ENCODE measurements at regions not wholly inside any gene's neighbourhood (a gene's known extent, or its start where the extent isn't known, plus 50 kb on each side); places are given as distances from the start of the nearest gene placed in this dataset.

DNA sequence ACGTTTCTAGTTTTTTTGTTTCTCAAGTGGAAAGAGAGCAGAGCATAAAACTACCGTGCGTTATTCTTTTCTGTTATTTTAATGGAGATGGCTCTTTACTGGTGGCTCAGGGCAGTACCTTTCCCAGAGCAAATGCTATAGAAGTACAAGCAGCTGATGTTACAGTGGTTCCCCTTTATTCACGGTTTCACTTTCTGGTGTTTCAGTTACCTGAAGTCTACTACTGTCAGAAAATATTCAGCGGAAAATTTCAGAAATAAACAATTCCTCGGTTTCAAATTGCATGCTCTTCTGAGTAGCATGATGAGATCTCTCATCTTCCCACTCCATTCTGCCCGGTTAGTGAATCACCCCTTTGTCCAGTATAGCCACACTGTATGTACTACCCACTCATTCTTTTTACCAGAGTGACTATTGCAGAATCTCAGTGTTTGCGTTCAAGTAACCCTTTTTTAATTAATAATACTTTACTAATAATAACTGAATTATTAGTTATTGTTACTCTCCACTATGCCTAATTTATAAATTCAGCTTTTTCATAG, 597.5 kb upstream of the ROBO2 start:
- TF ChIP-seq, protein P1, sequence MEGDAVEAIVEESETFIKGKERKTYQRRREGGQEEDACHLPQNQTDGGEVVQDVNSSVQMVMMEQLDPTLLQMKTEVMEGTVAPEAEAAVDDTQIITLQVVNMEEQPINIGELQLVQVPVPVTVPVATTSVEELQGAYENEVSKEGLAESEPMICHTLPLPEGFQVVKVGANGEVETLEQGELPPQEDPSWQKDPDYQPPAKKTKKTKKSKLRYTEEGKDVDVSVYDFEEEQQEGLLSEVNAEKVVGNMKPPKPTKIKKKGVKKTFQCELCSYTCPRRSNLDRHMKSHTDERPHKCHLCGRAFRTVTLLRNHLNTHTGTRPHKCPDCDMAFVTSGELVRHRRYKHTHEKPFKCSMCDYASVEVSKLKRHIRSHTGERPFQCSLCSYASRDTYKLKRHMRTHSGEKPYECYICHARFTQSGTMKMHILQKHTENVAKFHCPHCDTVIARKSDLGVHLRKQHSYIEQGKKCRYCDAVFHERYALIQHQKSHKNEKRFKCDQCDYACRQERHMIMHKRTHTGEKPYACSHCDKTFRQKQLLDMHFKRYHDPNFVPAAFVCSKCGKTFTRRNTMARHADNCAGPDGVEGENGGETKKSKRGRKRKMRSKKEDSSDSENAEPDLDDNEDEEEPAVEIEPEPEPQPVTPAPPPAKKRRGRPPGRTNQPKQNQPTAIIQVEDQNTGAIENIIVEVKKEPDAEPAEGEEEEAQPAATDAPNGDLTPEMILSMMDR (IDR thresholded peaks at IDR 0.05; ENCODE audit: borderline replicate concordance, control extremely low read depth, extremely low read depth, insufficient read depth, missing control alignments) = no peak
- no peak for DNase-seq (ENCODE audit: low spot score)
- in situ Hi-C loops (cut with MboI; ENCODE audit: low sequenced_read_pairs, unreplicated experiment) = no loop called here

DNA sequence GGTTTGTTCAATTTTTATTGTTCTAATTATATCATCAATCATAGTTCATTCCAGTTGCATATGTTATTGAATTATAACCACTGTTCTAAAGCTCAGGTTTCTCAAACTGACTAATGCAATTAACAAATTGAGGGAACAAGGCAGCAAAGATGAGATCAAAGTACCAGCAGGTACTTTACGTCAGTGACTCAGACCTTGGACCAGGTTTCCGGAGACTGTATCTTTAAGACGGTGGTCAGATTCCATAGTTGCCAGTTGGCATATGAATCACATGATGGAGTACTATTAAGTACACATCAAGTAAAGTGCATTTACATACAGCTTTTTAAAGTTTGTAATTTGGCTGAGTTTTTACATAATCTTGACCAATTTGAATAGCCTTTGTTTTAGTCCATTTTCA, 583.6 kb upstream of the ROBO2 start:
- in situ Hi-C loops (cut with MboI; ENCODE audit: low sequenced_read_pairs, unreplicated experiment) = no loop called here
- no peak for DNase-seq (ENCODE audit: low spot score)
- TF ChIP-seq, protein P1 (IDR thresholded peaks at IDR 0.05; ENCODE audit: borderline replicate concordance, control extremely low read depth, extremely low read depth, insufficient read depth, missing control alignments) = no peak

DNA sequence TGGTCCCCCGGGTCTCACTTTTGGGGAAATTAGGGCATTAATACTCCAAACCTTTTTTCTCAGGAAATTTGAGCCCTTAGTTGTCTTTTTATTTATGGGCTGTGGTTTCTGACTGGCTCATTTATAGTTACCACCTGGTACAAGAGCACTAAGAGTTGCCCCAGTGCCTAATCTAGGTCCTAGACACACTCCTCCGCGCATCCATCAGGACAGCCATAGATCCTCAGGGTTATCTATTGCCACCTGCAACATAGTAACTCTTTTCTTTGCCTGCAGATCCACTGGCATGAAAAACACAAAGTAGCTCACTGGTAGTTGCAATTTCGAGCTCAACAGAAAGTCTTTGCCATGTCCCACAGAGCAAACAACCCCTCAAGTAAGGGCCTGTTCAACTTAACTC, 576.4 kb upstream of the ROBO2 start:
- TF ChIP-seq, protein P1 (IDR thresholded peaks at IDR 0.05; ENCODE audit: borderline replicate concordance, control extremely low read depth, extremely low read depth, insufficient read depth, missing control alignments) = no peak
- DNase-seq (ENCODE audit: low spot score) = no peak
- in situ Hi-C loops (cut with MboI; ENCODE audit: low sequenced_read_pairs, unreplicated experiment) = no loop called here

DNA sequence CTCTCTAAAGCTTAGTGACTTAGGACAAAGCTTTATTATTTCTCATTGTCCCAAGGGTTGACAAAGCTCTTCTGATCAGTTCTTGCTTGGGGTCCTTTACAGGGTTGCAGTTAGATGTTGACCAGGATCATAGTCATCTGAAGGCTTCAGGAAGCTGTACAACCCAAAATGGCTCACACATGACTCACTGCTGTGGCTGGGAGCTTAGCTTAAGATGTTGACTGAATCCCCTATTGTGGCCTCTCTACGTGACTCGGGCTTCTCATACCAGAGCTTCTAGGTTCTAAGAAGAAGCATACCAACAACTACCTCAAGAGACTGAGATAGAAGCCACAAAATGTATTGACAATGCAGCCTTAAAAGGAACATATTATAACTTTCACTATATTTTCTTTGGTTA, 569.6 kb upstream of the ROBO2 start:
- TF ChIP-seq, protein P1 (IDR thresholded peaks at IDR 0.05; ENCODE audit: borderline replicate concordance, control extremely low read depth, extremely low read depth, insufficient read depth, missing control alignments) = no peak
- in situ Hi-C loops (cut with MboI; ENCODE audit: low sequenced_read_pairs, unreplicated experiment) = no loop called here
- DNase-seq (ENCODE audit: low spot score) = no peak

DNA sequence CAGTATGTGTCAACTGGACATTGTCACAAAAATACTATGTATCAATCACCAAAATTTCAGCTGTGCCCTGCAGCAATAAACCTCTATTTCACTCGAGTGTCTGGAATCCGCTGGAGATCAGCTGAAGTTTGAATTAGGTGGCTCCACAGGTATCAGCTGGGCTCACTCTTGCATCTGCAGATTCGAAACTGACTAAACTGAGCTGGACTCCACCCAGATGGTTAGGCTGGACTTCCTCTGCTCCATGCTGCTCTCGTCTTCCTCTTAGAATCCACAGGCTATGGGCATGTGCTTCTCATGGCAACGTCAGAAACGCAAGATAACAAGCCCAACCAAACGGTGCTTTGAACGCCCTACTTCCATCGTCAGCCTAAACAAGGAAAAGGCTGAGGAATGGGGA, 565.3 kb upstream of the ROBO2 start:
- TF ChIP-seq, protein P1 (IDR thresholded peaks at IDR 0.05; ENCODE audit: borderline replicate concordance, control extremely low read depth, extremely low read depth, insufficient read depth, missing control alignments) = no peak
- in situ Hi-C loops (cut with MboI; ENCODE audit: low sequenced_read_pairs, unreplicated experiment) = no loop called here
- DNase-seq (ENCODE audit: low spot score) = no peak

DNA sequence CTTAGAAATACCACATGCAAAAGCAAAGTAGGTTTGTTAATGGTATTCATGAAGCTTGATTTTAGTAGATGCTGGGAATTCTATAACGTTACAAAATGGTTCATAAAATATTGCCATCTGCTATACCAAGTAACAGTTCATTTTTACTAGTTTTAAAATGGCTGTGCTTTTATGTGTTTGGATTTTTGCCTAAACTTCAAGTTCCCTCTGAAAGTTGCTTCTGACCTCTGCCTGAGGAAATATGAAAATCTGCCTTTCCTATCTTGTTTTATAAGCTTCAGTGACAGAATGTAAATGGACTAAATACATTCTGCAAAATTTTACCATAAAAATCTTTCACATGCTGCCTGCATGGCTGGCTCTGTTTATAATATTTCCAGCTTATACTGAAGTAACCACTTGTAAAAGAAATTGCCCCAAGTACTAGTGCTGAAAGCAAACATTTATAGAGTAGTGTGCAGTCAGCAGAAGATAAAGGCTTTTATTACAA, 560.7 kb upstream of the ROBO2 start:
- in situ Hi-C loops (cut with MboI; ENCODE audit: low sequenced_read_pairs, unreplicated experiment) = no loop called here
- TF ChIP-seq, protein P1 (IDR thresholded peaks at IDR 0.05; ENCODE audit: borderline replicate concordance, control extremely low read depth, extremely low read depth, insufficient read depth, missing control alignments) = no peak

More for the DNA sequence above, 560.7 kb upstream of the ROBO2 start:
- DNase-seq (ENCODE audit: low spot score) = no peak

All from GM13976 (cell line).